Activated CD4-positive, alpha-beta T cell treated with anti-CD3 and anti-CD28 coated beads, Interleukin-10, Interleukin-2, amounts not matched to agents 100 ng/mL and 50 ng/mL, durations not matched to agents 16 hours and 8 hours (primary cell): ENCODE measurements at regions not wholly inside any gene's neighbourhood (a gene's known extent, or its start where the extent isn't known, plus 50 kb on each side); places are given as distances from the start of the nearest gene placed in this dataset.
A peak's percentile ranks its signal among the peaks of the same experiment; 100 is the strongest.

Experiments
- DNase-seq: peaks from one replicate; pipeline ENCODE4 v3.0.0-alpha.2; 2020

DNA sequence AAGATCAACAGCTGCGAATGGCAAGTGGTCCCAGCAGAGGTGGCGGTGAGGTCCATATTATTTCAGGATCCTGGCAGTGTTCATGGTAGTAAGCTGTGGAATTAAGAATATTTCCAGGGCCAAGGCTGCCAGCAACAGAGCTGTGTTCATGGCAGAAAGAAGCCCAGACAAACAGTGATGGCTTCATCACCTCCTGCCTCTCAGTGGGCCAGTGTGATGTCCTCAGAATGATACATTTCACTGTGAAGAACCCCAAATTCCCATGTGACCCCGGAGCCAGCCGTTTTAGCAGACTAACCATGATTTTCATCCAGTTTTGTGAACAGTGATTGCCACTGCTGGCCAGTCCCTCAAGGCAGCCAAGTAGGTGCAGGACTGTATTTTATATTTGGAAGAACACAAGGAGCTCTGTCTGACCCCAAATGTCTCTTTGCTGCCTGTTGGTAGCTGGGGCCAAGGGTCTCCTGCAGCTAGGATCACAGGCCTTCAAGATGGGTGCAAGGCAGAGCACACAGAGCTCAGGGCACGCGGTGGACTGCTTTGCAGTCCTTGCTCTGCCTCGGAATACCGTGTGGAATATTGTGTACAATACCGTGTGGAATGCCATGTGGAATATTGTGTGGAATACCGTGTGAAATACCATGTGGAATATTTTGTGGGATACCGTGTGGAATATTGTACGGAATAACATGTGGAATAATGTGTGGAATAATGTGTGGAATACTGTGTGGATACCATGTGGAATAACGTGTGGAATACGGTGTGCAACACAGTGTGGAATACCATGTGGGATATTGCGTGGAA is 132.3 kb upstream of the CHST15 start:
- DNase-seq: peak; percentile 19

DNA sequence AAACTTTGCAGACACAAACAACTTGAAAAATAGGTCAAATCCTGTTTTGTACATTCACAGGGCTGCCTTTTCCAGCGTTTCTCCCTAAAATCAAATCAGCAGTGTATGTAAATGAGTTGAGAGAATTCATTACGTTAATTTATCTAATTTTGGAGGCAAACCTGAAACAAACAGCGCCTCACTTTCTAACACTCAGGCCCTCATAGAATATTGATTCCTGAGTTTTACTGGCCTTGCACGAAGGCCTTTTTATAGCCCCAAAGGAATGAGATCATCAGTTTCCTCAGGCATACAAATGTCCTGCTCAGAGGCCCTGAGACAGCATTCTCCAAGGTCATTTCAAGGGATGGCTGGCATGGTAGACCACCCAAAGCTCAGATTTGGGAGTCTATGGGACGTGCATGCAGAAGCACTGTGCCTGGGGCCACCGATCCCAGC is 131.7 kb upstream of the CHST15 start:
- no peak for DNase-seq

- DNase-seq: no peak
Observed at GRCh38 chr10:124224331-124225028, 131.1 kb upstream of the CHST15 start.

- DNase-seq: no peak
Observed at GRCh38 chr10:124223711-124224085, 130.3 kb upstream of the CHST15 start.

DNA sequence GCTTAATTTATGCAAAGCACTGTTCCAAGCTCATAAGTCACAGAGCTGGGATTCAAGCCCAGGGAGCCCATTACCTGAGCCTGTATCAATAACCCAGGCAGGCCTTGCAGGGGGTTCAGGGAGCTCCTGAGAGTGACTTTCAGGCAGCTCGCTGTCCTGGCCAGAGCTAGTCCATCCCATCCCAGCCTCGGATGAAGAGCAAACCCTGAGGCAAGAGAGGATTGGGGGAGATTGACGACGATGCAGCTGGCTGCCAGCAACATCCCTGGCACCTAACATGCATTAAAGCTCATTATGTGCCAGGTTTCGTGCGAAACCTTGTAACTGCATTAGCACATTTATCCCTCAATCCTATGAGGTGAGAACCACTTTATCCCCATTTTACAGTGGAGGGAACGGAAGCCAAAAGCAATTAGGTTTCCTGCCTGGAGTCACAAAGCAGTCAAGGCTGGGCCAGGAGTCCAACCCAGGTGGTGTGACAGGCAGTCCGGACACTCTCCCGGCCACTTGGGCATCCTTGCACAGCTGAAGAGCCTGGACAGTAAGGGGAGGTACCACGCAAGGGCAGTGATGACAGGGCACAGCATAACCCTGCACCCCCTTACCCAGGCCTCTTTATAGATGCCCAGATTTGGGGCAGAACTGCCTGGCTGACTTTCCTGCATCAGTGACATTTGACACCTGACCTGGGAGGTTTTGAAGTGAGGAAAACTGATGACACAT is 129.8 kb upstream of the CHST15 start:
- DNase-seq: no peak

DNA sequence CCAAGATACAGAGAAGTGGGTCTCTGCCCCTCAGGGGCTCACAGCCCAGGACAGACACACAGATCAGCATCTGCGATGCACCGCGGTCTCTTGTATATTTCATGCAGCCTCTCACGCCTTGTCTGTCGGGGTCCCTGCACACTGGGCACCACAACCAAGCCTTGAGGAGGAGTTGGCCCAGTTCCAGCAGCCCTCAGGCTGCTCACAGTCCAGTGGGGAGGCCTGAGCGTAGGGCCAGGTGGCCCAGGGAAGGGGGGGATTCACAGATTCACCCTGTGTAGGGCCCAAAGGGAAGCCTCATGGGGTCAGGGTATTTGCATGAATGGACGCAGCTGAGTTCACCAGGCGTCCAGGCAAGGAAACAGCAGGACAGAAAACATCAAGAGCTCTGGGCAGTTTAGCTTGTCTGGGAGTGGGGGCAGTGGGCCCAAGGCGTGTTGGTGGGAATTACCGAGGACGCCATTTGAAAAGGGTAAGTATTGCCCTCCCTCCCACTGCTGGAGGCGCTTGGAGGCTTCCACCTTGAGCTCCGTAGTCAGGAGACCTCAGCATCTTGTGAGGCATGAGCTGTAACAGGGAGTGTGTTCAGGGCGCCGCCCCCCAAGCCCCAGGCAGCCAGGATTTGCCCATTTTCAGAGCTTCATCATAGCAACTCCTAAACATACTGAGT is 129.1 kb upstream of the CHST15 start:
- no peak for DNase-seq

DNA sequence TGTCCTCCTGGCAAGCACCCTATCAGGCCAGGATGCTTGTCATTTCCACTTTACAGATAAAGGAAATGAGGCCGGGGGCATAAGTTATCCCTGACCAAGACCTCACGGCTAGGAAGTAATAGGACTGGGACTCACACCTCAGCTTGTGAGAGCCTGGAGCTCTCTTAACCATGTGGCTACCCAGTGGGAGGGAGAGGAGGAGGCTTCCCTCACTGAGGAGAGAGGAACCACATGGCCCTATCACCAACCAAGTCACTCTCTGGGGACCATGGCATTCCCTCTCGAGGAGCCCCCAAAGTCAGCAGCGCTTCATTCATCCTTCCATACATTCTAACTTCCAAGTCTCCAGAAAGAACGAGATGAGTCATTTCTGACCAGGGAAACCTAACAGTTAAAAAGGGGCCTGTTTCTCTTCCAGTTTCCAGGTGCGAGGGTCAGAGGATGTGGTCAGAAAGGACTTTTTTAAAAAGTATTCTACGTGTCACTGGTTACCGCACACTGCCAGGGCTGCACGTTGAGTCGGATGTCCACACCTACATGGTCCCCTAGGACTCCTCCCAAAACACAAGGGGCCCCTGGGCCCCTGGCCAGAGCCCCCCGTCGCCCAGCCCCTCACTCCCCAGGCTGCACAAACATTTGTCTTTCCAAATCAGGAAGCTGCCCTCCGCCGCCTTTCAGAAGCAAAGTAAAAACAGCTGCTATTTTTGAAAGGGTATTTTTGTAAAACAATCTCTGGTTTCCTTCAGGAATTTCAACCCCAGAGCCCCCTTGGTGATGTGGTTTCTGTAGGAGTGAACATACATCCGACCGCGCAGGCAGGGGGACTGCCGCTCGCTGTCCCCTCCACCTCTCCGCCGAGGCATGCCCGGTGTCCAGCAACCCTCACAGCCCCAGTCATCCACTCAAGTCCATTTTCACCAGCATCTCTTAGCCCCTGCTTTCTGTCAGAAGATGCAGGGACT is 128.2 kb upstream of the CHST15 start:
- DNase-seq: no peak

DNA sequence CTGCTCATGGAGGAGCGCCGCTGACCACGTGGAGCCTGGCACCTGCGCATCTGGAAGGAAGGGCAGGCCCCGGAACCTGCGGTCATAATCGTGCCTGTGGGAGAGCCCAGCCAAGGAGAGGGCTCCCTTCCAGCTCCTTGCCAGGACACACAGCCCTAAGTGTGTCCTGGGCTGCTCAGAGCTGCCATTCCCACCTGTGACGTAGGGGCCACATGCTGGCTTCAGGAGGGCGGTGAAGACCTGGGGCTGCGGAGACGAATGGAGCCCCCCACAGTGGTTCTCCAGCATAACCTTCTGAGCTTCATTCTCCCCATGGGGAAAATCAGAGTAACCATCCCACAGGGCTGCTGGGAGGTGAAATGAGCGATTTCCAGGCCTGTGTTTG is 127.6 kb upstream of the CHST15 start:
- DNase-seq: no peak

DNA sequence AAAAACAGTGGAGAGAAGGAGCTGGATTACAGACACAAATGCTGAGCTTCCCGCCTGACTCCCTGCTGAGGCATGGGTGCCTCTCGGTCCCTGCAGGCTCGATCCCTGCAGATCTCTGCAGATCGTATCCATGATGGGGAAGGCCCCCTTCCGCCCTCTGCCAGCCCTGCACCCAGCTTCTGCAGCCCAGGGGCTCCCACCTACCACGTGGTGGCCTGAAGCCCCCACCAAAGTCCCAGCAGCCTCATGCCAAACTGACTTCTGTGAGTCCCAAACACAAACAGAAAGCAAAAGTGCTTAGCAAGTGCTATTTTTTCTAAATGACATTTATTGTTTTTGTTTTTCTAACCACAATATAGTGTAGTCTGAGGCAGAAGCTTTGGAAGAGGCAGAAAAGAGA is 127.1 kb upstream of the CHST15 start:
- DNase-seq: no peak

- DNase-seq: no peak
Observed at GRCh38 chr10:124219655-124220054, 126.3 kb upstream of the CHST15 start.

DNA sequence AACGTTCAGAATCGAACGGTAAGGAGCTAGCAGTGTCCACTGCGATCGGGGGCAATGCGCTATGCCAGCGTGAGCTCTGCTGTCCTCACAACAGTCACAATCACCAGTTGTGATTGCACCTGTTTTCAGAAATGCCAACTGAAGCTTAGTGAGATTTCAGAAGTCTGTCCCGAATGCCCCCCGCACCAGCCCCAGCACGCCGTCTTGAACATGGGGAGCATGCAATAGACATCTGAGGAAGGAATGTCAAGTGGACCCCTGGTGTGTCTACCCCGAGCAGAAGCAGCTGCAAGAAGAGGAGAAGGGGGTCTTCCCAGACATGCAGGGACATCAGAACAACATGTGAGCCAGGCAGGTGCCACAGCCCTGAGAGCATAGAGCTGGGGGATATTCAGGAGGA is 125.7 kb upstream of the CHST15 start:
- no peak for DNase-seq

DNA sequence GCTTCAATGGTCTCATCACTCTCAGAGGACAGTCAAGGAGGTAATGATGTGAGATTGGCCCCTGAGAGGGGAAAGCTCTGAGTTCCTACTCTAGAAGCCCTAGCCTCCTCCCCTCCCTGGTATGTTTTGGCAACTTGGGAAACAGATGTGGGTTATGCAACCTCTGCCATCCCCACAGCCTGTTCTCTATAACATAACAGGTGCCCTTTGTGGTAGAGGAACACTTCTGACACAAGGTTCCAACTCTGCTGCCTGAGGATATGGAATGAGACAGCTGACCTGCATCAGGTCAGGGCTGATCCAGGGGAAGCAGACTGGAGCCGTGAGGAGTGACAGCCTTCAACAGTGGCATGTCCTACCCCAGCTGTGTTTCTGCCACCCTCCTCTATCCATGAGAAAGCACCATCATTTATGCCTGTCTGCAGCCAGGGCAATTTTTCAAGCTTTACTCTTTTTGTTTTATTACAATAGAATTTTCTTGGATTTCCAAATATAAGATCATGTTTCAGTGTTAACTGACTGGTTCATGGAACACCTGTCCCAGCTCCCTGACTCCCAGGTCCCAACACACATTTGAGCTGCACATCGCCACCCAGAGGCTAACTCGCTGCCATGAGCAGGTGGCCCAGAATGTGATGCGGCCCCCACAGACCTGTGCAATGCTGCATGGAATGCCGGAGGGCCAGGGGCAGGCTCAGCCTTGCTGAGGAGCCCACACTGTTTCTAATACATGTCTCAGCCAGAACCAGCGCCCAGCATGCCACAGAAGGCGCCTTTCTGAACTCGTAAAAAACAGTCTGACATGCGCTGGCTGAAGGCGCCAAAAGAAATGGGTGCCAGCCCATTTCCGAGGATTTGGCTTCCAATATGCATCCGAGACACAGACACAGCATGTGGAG is 124.8 kb upstream of the CHST15 start:
- no peak for DNase-seq

- no peak for DNase-seq
Observed at GRCh38 chr10:124217031-124217430, 123.6 kb upstream of the CHST15 start.

GRCh38 chr10:124214610-124215375 is 121.4 kb upstream of the CHST15 start:
- no peak for DNase-seq

- DNase-seq: no peak
Observed at GRCh38 chr10:124213899-124214510, 120.6 kb upstream of the CHST15 start.

- DNase-seq: no peak
Observed at GRCh38 chr10:124213471-124213870, 120.1 kb upstream of the CHST15 start.

DNA sequence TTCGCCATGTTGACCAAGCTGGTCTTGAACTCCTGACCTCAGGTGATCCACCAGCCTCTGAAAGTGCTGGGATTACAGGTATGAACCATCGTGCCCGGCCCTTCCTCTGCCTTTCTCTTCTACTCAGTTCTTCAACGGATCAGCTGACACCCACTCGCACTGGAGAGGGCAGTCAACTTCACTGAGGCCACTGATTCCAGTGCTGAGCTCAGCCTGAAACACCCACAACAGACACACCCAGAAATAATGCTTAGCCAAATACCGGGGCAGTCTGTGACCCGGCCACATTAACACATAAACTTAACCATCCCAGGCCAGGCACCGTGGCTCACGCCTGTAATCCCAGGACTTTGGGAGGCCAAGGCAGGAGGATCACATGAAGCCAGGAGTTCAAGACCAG is 119.3 kb upstream of the CHST15 start:
- no peak for DNase-seq

GRCh38 chr10:124211921-124212320 is 118.5 kb upstream of the CHST15 start:
- no peak for DNase-seq

- no peak for DNase-seq
Observed at GRCh38 chr10:124210263-124210662, 116.9 kb upstream of the CHST15 start.

GRCh38 chr10:124207391-124207790 is 114.0 kb upstream of the CHST15 start:
- DNase-seq: no peak
